HPDE6-E6E7 (cell line): ENCODE measurements at regions not wholly inside any gene's neighbourhood (a gene's known extent, or its start where the extent isn't known, plus 50 kb on each side); places are given as distances from the start of the nearest gene placed in this dataset.
"Not testable (repeated sequence)": the region's sequence is repeated elsewhere in the genome, so short reads cannot be mapped to it uniquely, and the experiment has no call there.

ENCODE experiments used
- DNase-seq: peaks from one replicate; pipeline ENCODE4 v3.0.0; 2011; ENCODE audit warnings: missing footprints; ENCODE audit errors: extremely low spot score

- no peak for DNase-seq
Measured at GRCh38 chr7:136325578-136325977, 348.4 kb upstream of the MTPN start.

GRCh38 chr7:136325027-136325426 lies 347.9 kb upstream of the MTPN start:
- no peak for DNase-seq

GRCh38 chr7:136324073-136324704 lies 347.0 kb upstream of the MTPN start:
- DNase-seq = no peak

- DNase-seq = no peak
Measured at GRCh38 chr7:136312592-136312991, 335.4 kb upstream of the MTPN start.

- no peak for DNase-seq
Measured at GRCh38 chr7:136309407-136309806, 332.2 kb upstream of the MTPN start.

- no peak for DNase-seq
Measured at GRCh38 chr7:136308230-136308629, 331.1 kb upstream of the MTPN start.

- DNase-seq = no peak
Measured at GRCh38 chr7:136303162-136303561, 326.0 kb upstream of the MTPN start.

- DNase-seq = no peak
Measured at GRCh38 chr7:136302049-136302448, 324.9 kb upstream of the MTPN start.

GRCh38 chr7:136294977-136295376 lies 317.8 kb upstream of the MTPN start:
- DNase-seq = no peak

GRCh38 chr7:136293841-136294391 lies 316.8 kb upstream of the MTPN start:
- no peak for DNase-seq

GRCh38 chr7:136293272-136293671 lies 316.1 kb upstream of the MTPN start:
- DNase-seq = no peak

- no peak for DNase-seq
Measured at GRCh38 chr7:136292365-136292764, 315.2 kb upstream of the MTPN start.

GRCh38 chr7:136290351-136290750 lies 313.2 kb upstream of the MTPN start:
- no peak for DNase-seq

GRCh38 chr7:136278057-136278456 lies 300.9 kb upstream of the MTPN start:
- no peak for DNase-seq

- no peak for DNase-seq
Measured at GRCh38 chr7:136275794-136276193, 298.6 kb upstream of the MTPN start.

- DNase-seq = no peak
Measured at GRCh38 chr7:136274636-136275345, 297.6 kb upstream of the MTPN start.

- no peak for DNase-seq
Measured at GRCh38 chr7:136272934-136273333, 295.8 kb upstream of the MTPN start.

- no peak for DNase-seq
Measured at GRCh38 chr7:136267822-136268221, 290.7 kb upstream of the MTPN start.

- no peak for DNase-seq
Measured at GRCh38 chr7:136266457-136266856, 289.3 kb upstream of the MTPN start.

GRCh38 chr7:136264304-136264703 lies 287.1 kb upstream of the MTPN start:
- not testable (repeated sequence) for DNase-seq

GRCh38 chr7:136263112-136263860 lies 286.1 kb upstream of the MTPN start:
- DNase-seq = not testable (repeated sequence)

- DNase-seq = not testable (repeated sequence)
Measured at GRCh38 chr7:136260591-136260990, 283.4 kb upstream of the MTPN start.

- DNase-seq = no peak
Measured at GRCh38 chr7:136259074-136259473, 281.9 kb upstream of the MTPN start.
